T-helper 2 cell treated with Interferon-gamma antibody and Interleukin-4, amounts not matched to agents 5 μg/mL and 100 μg/mL, for 36 hours (primary cell): ENCODE measurements at regions not wholly inside any gene's neighbourhood (a gene's known extent, or its start where the extent isn't known, plus 50 kb on each side); places are given as distances from the start of the nearest gene placed in this dataset.

Experiments used
- DNase-seq: peaks from one replicate; pipeline ENCODE4 v3.0.0; 2021; ENCODE audit warnings: low spot score
- H3K27ac Mint-ChIP-seq: one replicate; pipeline ENCODE4 v1.8.0; 2021; ENCODE audit warnings: mild to moderate bottlenecking, mixed read lengths
- H3K27me3 Mint-ChIP-seq: one replicate; pipeline ENCODE4 v1.8.0; 2021; ENCODE audit warnings: low read depth, mixed read lengths
- H3K36me3 Mint-ChIP-seq: one replicate; pipeline ENCODE4 v1.8.0; 2021; ENCODE audit warnings: low read depth, mixed read lengths
- H3K4me1 Mint-ChIP-seq: one replicate; pipeline ENCODE4 v1.8.0; 2021; ENCODE audit warnings: low read depth, mixed read lengths
- H3K4me3 Mint-ChIP-seq: one replicate; pipeline ENCODE4 v1.8.0; 2022; ENCODE audit warnings: mild to moderate bottlenecking, moderate library complexity, mixed read lengths
- H3K9me3 Mint-ChIP-seq: one replicate; pipeline ENCODE4 v1.8.0; 2021; ENCODE audit warnings: mixed read lengths

- Mint-ChIP-seq H3K36me3 (no peaks in the 10 kb centered on the region), H3K27me3 (no peaks in the 10 kb centered on the region), H3K27ac (no peak overlapping the region), H3K9me3 (peaks cover 6% of the 10 kb centered on the region), H3K4me1 (no peaks in the 10 kb centered on the region), H3K4me3 (no peak overlapping the region)
- no peak for DNase-seq
Observed at GRCh38 chr12:60180298-60180697, 584.5 kb downstream of the SLC16A7 start.

- Mint-ChIP-seq H3K4me3 (no peak overlapping the region), H3K27me3 (no peaks in the 10 kb centered on the region), H3K27ac (no peak overlapping the region), H3K36me3 (no peaks in the 10 kb centered on the region), H3K4me1 (no peaks in the 10 kb centered on the region), H3K9me3 (peaks cover 6% of the 10 kb centered on the region)
- no peak for DNase-seq
Observed at GRCh38 chr12:60182354-60182753, 586.5 kb downstream of the SLC16A7 start.

- Mint-ChIP-seq H3K4me3 (no peak overlapping the region), H3K4me1 (no peaks in the 10 kb centered on the region), H3K27me3 (no peaks in the 10 kb centered on the region)
Observed at GRCh38 chr12:60184096-60184495, 588.3 kb downstream of the SLC16A7 start.

GRCh38 chr12:60185060-60185459 lies 589.2 kb downstream of the SLC16A7 start:
- Mint-ChIP-seq H3K36me3 (no peaks in the 10 kb centered on the region), H3K27ac (no peak overlapping the region), H3K9me3 (peaks cover 6% of the 10 kb centered on the region), H3K4me3 (no peak overlapping the region), H3K27me3 (no peaks in the 10 kb centered on the region), H3K4me1 (no peaks in the 10 kb centered on the region)
- no peak for DNase-seq

More at GRCh38 chr12:60184096-60184495, 588.3 kb downstream of the SLC16A7 start:
- no peaks in the 10 kb centered on the region for H3K36me3 Mint-ChIP-seq
- H3K27ac Mint-ChIP-seq = no peak overlapping the region
- peaks cover 6% of the 10 kb centered on the region for H3K9me3 Mint-ChIP-seq
- DNase-seq = no peak

GRCh38 chr12:60191271-60191670 lies 595.4 kb downstream of the SLC16A7 start:
- H3K4me3 Mint-ChIP-seq = no peak overlapping the region

GRCh38 chr12:60191676-60192359 lies 596.0 kb downstream of the SLC16A7 start:
- H3K27me3 Mint-ChIP-seq = no peaks in the 10 kb centered on the region
- no peak overlapping the region for H3K27ac Mint-ChIP-seq
- no peaks in the 10 kb centered on the region for H3K4me1 Mint-ChIP-seq
- no peak overlapping the region for H3K4me3 Mint-ChIP-seq
- H3K9me3 Mint-ChIP-seq = no peaks in the 10 kb centered on the region
- no peaks in the 10 kb centered on the region for H3K36me3 Mint-ChIP-seq
- no peak for DNase-seq

More at GRCh38 chr12:60191271-60191670, 595.4 kb downstream of the SLC16A7 start:
- Mint-ChIP-seq H3K36me3 (no peaks in the 10 kb centered on the region), H3K9me3 (no peaks in the 10 kb centered on the region), H3K27me3 (no peaks in the 10 kb centered on the region), H3K27ac (no peak overlapping the region), H3K4me1 (no peaks in the 10 kb centered on the region)
- no peak for DNase-seq

GRCh38 chr12:60194678-60195077 lies 598.8 kb downstream of the SLC16A7 start:
- Mint-ChIP-seq H3K27me3 (no peaks in the 10 kb centered on the region), H3K27ac (no peak overlapping the region), H3K4me1 (no peaks in the 10 kb centered on the region), H3K4me3 (no peak overlapping the region), H3K36me3 (no peaks in the 10 kb centered on the region), H3K9me3 (no peaks in the 10 kb centered on the region)
- no peak for DNase-seq

GRCh38 chr12:60195483-60195882 lies 599.7 kb downstream of the SLC16A7 start:
- no peaks in the 10 kb centered on the region for H3K36me3 Mint-ChIP-seq

GRCh38 chr12:60196366-60196765 lies 600.5 kb downstream of the SLC16A7 start:
- no peaks in the 10 kb centered on the region for H3K4me1 Mint-ChIP-seq
- no peaks in the 10 kb centered on the region for H3K36me3 Mint-ChIP-seq
- DNase-seq = no peak
- no peak overlapping the region for H3K27ac Mint-ChIP-seq
- H3K9me3 Mint-ChIP-seq = no peaks in the 10 kb centered on the region
- H3K27me3 Mint-ChIP-seq = no peaks in the 10 kb centered on the region
- no peak overlapping the region for H3K4me3 Mint-ChIP-seq

More at GRCh38 chr12:60195483-60195882, 599.7 kb downstream of the SLC16A7 start:
- Mint-ChIP-seq H3K27me3 (no peaks in the 10 kb centered on the region), H3K4me1 (no peaks in the 10 kb centered on the region), H3K4me3 (no peak overlapping the region), H3K27ac (no peak overlapping the region), H3K9me3 (no peaks in the 10 kb centered on the region)
- DNase-seq = no peak

- Mint-ChIP-seq H3K27ac (no peak overlapping the region), H3K4me3 (no peak overlapping the region), H3K4me1 (no peaks in the 10 kb centered on the region), H3K27me3 (no peaks in the 10 kb centered on the region), H3K36me3 (no peaks in the 10 kb centered on the region), H3K9me3 (no peaks in the 10 kb centered on the region)
- no peak for DNase-seq
Observed at GRCh38 chr12:60197589-60197988, 601.8 kb downstream of the SLC16A7 start.

- Mint-ChIP-seq H3K36me3 (no peaks in the 10 kb centered on the region), H3K27me3 (no peaks in the 10 kb centered on the region), H3K4me3 (no peak overlapping the region), H3K4me1 (no peaks in the 10 kb centered on the region), H3K27ac (no peak overlapping the region), H3K9me3 (no peaks in the 10 kb centered on the region)
- DNase-seq = no peak
Observed at GRCh38 chr12:60201891-60202290, 606.1 kb downstream of the SLC16A7 start.

GRCh38 chr12:60205500-60205899 lies 609.7 kb downstream of the SLC16A7 start:
- Mint-ChIP-seq H3K4me1 (no peaks in the 10 kb centered on the region), H3K36me3 (no peaks in the 10 kb centered on the region), H3K4me3 (no peak overlapping the region), H3K9me3 (no peaks in the 10 kb centered on the region), H3K27me3 (no peaks in the 10 kb centered on the region), H3K27ac (no peak overlapping the region)
- no peak for DNase-seq

GRCh38 chr12:60209521-60209920 lies 613.7 kb downstream of the SLC16A7 start:
- Mint-ChIP-seq H3K27ac (no peak overlapping the region), H3K4me3 (no peak overlapping the region), H3K27me3 (no peaks in the 10 kb centered on the region), H3K9me3 (peaks cover 4% of the 10 kb centered on the region), H3K36me3 (no peaks in the 10 kb centered on the region), H3K4me1 (no peaks in the 10 kb centered on the region)
- no peak for DNase-seq

GRCh38 chr12:60209933-60210332 lies 614.1 kb downstream of the SLC16A7 start:
- Mint-ChIP-seq H3K36me3 (no peaks in the 10 kb centered on the region), H3K4me1 (no peaks in the 10 kb centered on the region), H3K9me3 (peaks cover 8% of the 10 kb centered on the region), H3K27me3 (no peaks in the 10 kb centered on the region), H3K4me3 (no peak overlapping the region), H3K27ac (no peak overlapping the region)
- no peak for DNase-seq

GRCh38 chr12:60210756-60211155 lies 614.9 kb downstream of the SLC16A7 start:
- DNase-seq = no peak
- no peaks in the 10 kb centered on the region for H3K36me3 Mint-ChIP-seq
- no peaks in the 10 kb centered on the region for H3K27me3 Mint-ChIP-seq
- no peak overlapping the region for H3K4me3 Mint-ChIP-seq
- peaks cover 8% of the 10 kb centered on the region for H3K9me3 Mint-ChIP-seq
- no peaks in the 10 kb centered on the region for H3K4me1 Mint-ChIP-seq
- no peak overlapping the region for H3K27ac Mint-ChIP-seq
